Activated T-helper 1 cell treated with anti-CD3 and anti-CD28 coated beads, Interleukin-12 subunit alpha, Interleukin-12 subunit beta, Interleukin-2, Interleukin-4 antibody, amounts not matched to agents 30 ng/mL and 10 ng/mL and 1 ng/mL, durations not matched to agents 14 hours and 24 hours and 36 hours (primary cell): ENCODE measurements at regions not wholly inside any gene's neighbourhood (a gene's known extent, or its start where the extent isn't known, plus 50 kb on each side); places are given as distances from the start of the nearest gene placed in this dataset.
"Not testable (repeated sequence)": the region's sequence is repeated elsewhere in the genome, so short reads cannot be mapped to it uniquely, and the experiment has no call there.

ENCODE experiments used
- DNase-seq: peaks from one replicate; pipeline ENCODE4 v3.0.0; 2021; ENCODE audit warnings: low spot score
- H3K27ac Mint-ChIP-seq: one replicate; pipeline ENCODE4 v1.8.0; 2021; ENCODE audit warnings: mild to moderate bottlenecking, mixed read lengths
- H3K27me3 Mint-ChIP-seq: one replicate; pipeline ENCODE4 v1.8.0; 2022; ENCODE audit warnings: mild to moderate bottlenecking, moderate library complexity, mixed read lengths; ENCODE audit not compliant: insufficient read depth
- H3K36me3 Mint-ChIP-seq: one replicate; pipeline ENCODE4 v1.8.0; 2021; ENCODE audit warnings: low read depth, mixed read lengths
- H3K4me1 Mint-ChIP-seq: one replicate; pipeline ENCODE4 v1.8.0; 2021; ENCODE audit warnings: low read depth, mixed read lengths
- H3K4me3 Mint-ChIP-seq: one replicate; pipeline ENCODE4 v1.8.0; 2021; ENCODE audit warnings: mild to moderate bottlenecking, moderate library complexity, mixed read lengths
- H3K9me3 Mint-ChIP-seq: one replicate; pipeline ENCODE4 v1.8.0; 2021; ENCODE audit warnings: mixed read lengths
- intact Hi-C: fragments of 100-400 bp; cut with micrococcal nuclease; formaldehyde crosslinking; loops from one replicate; pipeline ENCODE4 v1.15.1; 2024

DNA sequence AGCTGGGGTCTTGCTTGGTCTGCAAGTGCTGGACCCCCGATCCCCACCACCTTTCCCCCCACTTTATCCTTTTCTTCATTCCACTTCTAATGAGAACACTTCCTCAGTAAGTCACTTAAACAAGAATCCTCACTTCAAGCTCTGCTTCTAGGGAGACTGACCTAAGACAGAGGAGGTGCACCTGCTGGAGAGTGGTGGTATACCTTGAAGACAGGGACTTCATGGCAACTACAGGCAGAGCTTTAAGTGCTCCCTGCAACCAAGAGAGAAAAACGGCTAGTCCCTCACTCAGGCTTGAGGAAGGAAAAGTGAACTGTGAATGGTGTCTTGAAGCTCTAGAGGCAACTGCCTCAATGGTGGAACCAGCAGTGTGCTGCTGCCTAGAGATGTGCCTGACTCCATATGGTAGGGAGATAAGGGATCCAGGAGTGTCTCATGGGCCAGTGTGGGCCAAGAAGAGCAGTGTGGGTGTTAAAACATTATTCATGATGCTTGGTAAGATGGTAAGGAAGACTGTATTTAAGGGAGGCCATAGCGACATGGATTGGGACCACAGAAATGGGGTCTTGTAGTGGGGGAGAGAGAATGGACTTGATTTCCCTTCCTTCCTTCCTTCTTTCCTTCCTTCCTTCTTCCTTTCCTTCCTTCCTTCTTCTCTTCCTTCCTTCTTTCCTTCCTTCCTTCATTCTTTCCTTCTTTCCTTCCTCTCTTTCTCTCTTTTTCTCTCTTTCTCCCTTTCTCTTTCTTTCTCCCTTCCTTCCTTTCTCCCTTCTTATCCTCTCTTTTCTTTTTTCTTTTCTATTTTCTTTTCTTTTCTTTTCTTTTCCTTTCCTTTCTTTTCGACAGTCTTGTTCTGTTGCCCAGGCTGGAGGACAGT lies 96.2 kb upstream of the NAP1L1 start:
- no peaks in the 10 kb centered on the region for H3K9me3 Mint-ChIP-seq
- H3K27me3 Mint-ChIP-seq, result peaks cover 35% of the 10 kb centered on the region
- intact Hi-C loops, result loop anchor here (10.0 kb wide), 1 partner anchor 274 kb away; no protein-coding TSS in a partner anchor
- H3K27ac Mint-ChIP-seq, result no peak overlapping the region
- DNase-seq, result no peak
- H3K36me3 Mint-ChIP-seq, result no peaks in the 10 kb centered on the region
- H3K4me1 Mint-ChIP-seq, result peaks cover 14% of the 10 kb centered on the region
- no peak overlapping the region for H3K4me3 Mint-ChIP-seq

DNA sequence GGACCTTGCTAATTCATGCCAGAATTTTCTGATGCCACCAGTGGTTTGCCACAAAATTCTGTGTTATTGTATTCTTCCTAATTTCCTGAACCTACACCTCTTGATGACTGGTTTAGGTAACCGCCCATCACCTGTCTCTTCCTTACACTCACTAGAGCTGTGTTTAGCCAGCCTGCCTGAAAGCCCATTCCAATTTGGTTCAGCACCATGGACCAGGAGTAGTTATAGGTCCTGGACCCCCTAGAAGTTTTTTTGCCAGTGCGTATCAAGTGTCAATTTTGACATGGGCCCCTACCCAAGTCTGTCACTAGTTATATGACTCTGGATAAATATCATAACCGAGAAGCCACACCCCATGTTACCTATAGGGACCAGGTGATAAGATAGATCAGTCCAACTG lies 94.0 kb upstream of the NAP1L1 start:
- intact Hi-C loops, result no loop called here
- no peaks in the 10 kb centered on the region for H3K9me3 Mint-ChIP-seq
- peaks cover 26% of the 10 kb centered on the region for H3K27me3 Mint-ChIP-seq
- H3K4me1 Mint-ChIP-seq, result peaks cover 8% of the 10 kb centered on the region
- no peaks in the 10 kb centered on the region for H3K36me3 Mint-ChIP-seq
- no peak overlapping the region for H3K4me3 Mint-ChIP-seq
- no peak overlapping the region for H3K27ac Mint-ChIP-seq
- DNase-seq, result no peak

DNA sequence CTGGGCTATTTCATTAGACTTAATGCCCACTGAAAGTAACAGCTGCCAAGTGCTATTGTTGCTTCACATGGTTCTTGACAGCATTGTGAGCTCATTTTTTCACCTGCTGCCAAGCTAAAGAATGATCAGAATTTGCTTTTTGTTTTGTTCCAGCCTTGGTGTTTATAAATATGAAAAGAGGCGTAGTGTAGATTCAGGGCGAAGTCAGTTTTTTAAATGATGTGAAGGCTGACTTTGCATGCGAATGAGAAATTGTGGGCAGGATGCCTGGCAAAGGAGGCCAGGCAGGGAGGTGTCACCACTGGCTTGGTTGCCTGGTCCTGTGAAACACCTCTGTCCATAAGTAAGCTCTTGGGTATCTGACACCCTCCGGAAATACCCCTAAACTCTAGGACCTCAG lies 93.3 kb upstream of the NAP1L1 start:
- H3K27ac Mint-ChIP-seq, result no peak overlapping the region
- H3K36me3 Mint-ChIP-seq, result no peaks in the 10 kb centered on the region
- H3K4me1 Mint-ChIP-seq, result peaks cover 2% of the 10 kb centered on the region
- H3K4me3 Mint-ChIP-seq, result no peak overlapping the region
- H3K27me3 Mint-ChIP-seq, result peaks cover 27% of the 10 kb centered on the region
- H3K9me3 Mint-ChIP-seq, result no peaks in the 10 kb centered on the region
- intact Hi-C loops, result no loop called here
- DNase-seq, result no peak

DNA sequence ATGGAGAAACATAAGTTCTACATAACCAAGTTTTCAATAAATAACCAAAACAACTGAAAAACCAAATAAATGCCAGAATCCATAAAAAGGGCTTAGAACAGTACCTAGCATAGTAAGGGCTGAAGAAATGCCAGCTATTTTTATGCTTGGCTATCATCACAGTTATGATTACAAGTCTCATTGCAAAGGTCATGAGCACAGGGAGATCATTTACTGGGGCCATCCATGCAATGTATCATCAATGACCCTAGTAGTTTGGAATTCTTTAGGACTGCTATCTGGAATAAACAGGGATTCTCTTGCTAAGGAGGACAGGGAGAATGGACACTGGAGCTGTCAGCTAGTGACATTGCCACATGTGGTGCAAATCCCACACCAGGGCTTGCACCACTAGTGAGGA lies 92.5 kb upstream of the NAP1L1 start:
- Mint-ChIP-seq H3K27me3 (peaks cover 29% of the 10 kb centered on the region), H3K4me3 (no peak overlapping the region), H3K4me1 (no peaks in the 10 kb centered on the region), H3K27ac (no peak overlapping the region), H3K9me3 (no peaks in the 10 kb centered on the region), H3K36me3 (no peaks in the 10 kb centered on the region)
- no peak for DNase-seq
- intact Hi-C loops, result no loop called here

DNA sequence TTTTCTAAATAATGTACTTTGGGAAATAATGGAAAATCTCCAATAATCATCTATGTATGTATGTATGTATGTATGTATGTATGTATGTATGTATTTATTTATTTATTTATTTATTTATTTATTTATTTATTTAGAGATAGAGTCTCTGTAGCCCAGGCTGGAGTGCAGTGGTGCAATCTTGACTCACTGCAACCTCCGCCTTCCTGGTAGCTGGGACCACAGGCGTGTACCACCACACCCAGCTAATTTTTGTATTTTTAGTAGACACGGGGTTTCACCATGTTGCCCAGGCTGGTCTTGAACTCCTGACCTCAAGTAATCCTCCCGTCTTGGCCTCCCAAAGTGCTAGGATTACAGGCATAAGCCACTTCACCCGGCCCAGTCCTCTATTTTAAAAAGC lies 91.5 kb upstream of the NAP1L1 start:
- intact Hi-C loops, H3K36me3 Mint-ChIP-seq, H3K9me3 Mint-ChIP-seq, DNase-seq, H3K4me1 Mint-ChIP-seq, H3K4me3 Mint-ChIP-seq, H3K27ac Mint-ChIP-seq: not testable (repeated sequence)
- H3K27me3 Mint-ChIP-seq, result peaks cover 29% of the 10 kb centered on the region

DNA sequence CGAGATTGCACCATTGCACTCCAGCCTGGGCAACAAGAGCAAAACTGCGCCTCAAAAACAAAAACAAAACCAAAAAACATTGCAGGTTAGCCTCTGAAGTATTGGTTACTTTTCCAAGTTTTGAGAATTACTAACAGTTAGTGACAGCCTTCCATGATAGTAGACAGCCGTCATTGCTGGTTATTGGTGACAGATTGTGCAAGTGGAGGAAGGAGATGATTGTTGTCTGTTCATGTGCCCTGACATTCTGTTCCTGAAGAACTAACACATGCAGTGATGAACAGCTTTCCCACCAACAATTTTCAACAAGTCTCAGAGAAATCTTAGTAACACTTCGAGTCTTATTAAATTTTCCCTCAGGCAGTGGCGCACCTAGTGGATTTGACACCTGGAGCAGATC lies 89.3 kb upstream of the NAP1L1 start:
- Mint-ChIP-seq H3K36me3 (no peaks in the 10 kb centered on the region), H3K27ac (no peak overlapping the region), H3K27me3 (peaks cover 37% of the 10 kb centered on the region), H3K9me3 (no peaks in the 10 kb centered on the region), H3K4me1 (no peaks in the 10 kb centered on the region), H3K4me3 (no peak overlapping the region)
- DNase-seq, result no peak
- intact Hi-C loops, result no loop called here

DNA sequence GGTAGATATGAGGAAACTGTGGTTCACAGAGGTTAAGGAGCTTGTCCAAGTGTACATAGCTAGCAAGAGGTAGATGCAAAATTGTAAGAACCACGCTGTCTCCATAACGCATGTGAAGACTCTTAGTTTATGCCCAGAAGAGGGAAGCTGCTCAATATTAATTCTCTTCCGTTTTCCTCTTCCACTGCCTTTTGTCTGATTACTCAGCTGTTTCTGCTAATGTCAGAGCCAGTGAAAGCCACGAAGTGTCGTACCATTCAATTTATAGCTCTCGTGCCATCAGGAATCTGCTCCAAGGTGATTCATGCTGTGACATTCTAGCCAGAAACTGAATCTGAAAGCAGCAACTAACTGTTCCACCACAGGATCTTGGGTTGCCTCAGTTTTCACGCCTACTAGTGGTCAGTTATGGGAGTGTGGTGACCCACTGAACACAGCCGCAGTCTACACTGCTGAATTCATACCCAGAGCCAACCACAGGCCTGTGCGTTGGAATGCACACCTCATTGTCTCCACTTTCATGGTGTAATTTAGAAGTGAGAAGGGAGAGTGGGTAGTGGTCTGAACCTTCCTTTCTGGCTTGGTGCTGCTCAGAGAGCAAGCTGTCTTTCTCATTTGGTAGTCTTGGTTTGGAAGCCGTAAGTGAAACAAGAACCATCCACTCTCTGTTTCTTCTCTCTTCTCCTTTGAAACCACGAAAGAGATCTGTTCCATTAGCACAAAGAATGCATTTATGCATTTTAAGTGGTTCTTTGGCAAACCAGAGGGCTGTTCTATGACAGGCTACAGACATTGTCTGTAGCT lies 74.2 kb upstream of the NAP1L1 start:
- Mint-ChIP-seq H3K27me3 (peaks cover 27% of the 10 kb centered on the region), H3K27ac (peak overlapping the region; percentile 84), H3K36me3 (no peaks in the 10 kb centered on the region), H3K4me1 (peaks cover 18% of the 10 kb centered on the region), H3K9me3 (no peaks in the 10 kb centered on the region), H3K4me3 (peak overlapping the region; percentile 47)
- DNase-seq, result peak; percentile 67
- intact Hi-C loops, result loop anchor here (1.0 to 10.0 kb wide), 16 partner anchors 25 to 824 kb away; partner anchors contain the start of genes CAPS2, GLIPR1, GLIPR1L1 and GLIPR1L2

DNA sequence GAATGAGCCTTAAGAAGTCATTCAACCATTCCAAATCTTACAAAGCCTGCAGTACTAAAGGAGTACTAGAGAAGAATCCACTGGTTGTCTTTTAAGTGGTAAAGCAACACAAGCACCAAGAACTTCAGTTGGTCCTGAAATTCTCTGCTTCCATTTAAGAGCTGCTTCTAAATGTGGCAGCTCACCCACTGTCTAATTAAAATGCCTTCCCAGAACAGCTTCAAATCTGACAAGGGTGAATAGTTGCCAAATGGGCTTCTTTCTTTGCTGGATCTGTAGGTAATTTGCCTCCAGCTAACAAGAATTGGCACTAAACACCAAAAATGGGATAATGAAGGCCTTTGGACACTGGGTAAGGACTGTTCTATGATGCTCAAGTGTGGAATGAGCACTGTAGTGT lies 72.2 kb upstream of the NAP1L1 start:
- intact Hi-C loops, result loop anchor here (5.0 to 10.0 kb wide), 2 partner anchors 606 to 822 kb away; partner anchors contain the start of genes CAPS2, GLIPR1L1 and ZDHHC17
- peaks cover 15% of the 10 kb centered on the region for H3K27me3 Mint-ChIP-seq
- no peak for DNase-seq
- no peak overlapping the region for H3K27ac Mint-ChIP-seq
- peaks cover 24% of the 10 kb centered on the region for H3K4me1 Mint-ChIP-seq
- H3K36me3 Mint-ChIP-seq, result no peaks in the 10 kb centered on the region
- H3K9me3 Mint-ChIP-seq, result no peaks in the 10 kb centered on the region
- no peak overlapping the region for H3K4me3 Mint-ChIP-seq

DNA sequence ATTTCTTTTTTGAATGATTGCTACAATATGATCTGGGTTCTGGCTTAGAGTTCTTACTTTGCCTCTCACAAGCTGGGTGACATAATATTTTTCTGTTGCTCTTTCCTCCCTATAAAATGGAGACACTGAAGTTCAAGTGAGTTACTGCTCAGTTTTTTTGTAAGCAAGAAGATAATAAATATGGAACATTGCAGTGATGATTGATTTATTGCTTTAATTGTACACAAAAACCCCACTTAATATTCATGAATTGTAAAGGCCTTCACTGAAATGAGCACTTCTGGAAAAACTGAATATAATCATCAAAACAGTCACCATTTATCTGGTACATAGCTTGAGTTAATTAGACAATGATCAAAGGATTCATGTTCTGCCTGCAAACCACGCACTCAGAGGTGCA lies 71.8 kb upstream of the NAP1L1 start:
- H3K27ac Mint-ChIP-seq, result no peak overlapping the region
- H3K36me3 Mint-ChIP-seq, result no peaks in the 10 kb centered on the region
- intact Hi-C loops, result loop anchor here (5.0 to 10.0 kb wide), 2 partner anchors 606 to 822 kb away; partner anchors contain the start of genes CAPS2, GLIPR1L1 and ZDHHC17
- no peak for DNase-seq
- H3K4me1 Mint-ChIP-seq, result peaks cover 24% of the 10 kb centered on the region
- no peaks in the 10 kb centered on the region for H3K9me3 Mint-ChIP-seq
- no peak overlapping the region for H3K4me3 Mint-ChIP-seq
- peaks cover 12% of the 10 kb centered on the region for H3K27me3 Mint-ChIP-seq

DNA sequence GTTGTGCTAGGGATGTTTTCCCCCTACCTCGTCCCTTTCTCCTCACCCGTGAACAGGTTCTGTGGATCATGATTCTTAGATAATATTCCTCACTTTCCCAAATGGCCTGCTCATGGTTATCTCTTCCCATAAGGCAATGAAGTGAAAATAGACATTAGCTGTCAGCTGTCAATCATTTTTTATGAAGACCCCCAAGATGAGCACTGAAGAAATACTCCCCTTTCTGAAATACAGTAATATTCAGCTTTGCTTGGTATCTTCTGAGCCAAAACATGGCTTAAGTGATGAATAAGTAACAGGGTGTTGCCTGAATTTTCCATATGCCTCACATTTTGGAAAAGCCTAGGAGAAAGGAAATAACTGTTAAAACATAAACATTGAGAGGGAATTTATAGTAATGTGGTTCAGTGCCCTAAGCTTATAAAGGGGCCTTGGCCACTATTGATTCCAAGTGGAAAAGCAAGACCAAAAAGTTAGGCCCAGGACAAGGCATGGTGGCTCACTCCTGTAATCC lies 70.7 kb upstream of the NAP1L1 start:
- Mint-ChIP-seq H3K4me1 (peaks cover 24% of the 10 kb centered on the region), H3K36me3 (no peaks in the 10 kb centered on the region), H3K4me3 (no peak overlapping the region), H3K27ac (no peak overlapping the region), H3K27me3 (peaks cover 12% of the 10 kb centered on the region), H3K9me3 (no peaks in the 10 kb centered on the region)
- DNase-seq, result no peak
- intact Hi-C loops, result loop anchor here (5.0 to 10.0 kb wide), 2 partner anchors 607 to 820 kb away; partner anchors contain the start of genes CAPS2, GLIPR1L1 and ZDHHC17

DNA sequence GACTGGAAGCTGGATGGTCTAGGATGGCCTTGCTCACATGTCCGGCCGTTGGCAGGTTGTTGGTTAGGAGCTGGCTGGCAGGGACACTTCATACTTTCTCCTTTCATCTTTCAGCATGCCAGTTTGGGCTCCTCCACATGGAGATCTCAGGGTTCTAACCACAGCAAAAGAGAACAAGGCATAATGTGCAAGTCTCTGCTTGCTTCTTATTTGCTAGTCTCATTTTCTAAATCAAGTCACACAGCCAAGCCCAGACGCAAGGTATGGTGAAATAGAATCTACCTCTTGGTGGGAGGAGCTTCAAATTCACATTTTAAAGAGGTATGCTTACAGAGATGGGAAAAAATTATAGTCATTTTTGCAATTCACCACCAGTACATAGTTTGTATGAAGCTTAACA lies 69.1 kb upstream of the NAP1L1 start:
- DNase-seq, result no peak
- no peaks in the 10 kb centered on the region for H3K9me3 Mint-ChIP-seq
- no peaks in the 10 kb centered on the region for H3K36me3 Mint-ChIP-seq
- peaks cover 10% of the 10 kb centered on the region for H3K4me1 Mint-ChIP-seq
- peaks cover 10% of the 10 kb centered on the region for H3K27me3 Mint-ChIP-seq
- H3K27ac Mint-ChIP-seq, result no peak overlapping the region
- H3K4me3 Mint-ChIP-seq, result no peak overlapping the region
- intact Hi-C loops, result loop anchor here (10.0 kb wide), 1 partner anchor 819 kb away; the partner anchor contains the start of genes CAPS2 and GLIPR1L1

DNA sequence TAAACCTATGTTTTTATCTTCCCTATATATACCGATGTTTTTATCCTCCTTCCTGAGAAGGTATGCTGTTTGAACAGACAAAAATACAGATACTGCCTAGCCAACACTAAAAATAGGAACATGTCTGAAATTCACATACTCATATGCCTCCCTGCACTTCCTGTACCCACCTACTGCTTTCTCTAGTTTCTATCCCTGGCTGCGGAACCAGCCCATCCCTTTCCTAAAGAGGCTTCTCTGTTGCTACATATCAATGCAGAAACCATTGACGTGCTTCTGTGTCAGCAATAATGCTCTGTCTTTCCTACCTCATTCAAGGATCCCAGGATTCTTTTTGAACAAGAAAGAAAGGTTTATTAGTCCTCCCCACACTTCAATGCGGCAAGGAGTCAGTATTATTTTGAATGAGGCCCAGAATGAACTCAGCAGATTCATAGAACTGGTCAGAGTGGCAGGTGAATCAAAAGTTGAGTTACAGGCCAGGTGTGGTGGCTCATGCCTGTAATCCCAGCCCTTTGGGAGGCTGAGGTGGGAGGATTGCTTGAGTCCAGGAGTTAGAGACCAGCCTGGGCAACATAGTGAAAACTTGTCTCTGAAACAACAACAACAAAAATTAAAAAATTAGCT lies 67.8 kb upstream of the NAP1L1 start:
- no peak for DNase-seq
- H3K9me3 Mint-ChIP-seq, result no peaks in the 10 kb centered on the region
- no peaks in the 10 kb centered on the region for H3K36me3 Mint-ChIP-seq
- peaks cover 9% of the 10 kb centered on the region for H3K27me3 Mint-ChIP-seq
- H3K4me1 Mint-ChIP-seq, result peaks cover 6% of the 10 kb centered on the region
- H3K4me3 Mint-ChIP-seq, result no peak overlapping the region
- intact Hi-C loops, result loop anchor here (10.0 kb wide), 1 partner anchor 817 kb away; the partner anchor contains the start of genes CAPS2 and GLIPR1L1
- H3K27ac Mint-ChIP-seq, result no peak overlapping the region
